ENCODE measurements at regions not wholly inside any gene's neighbourhood (a gene's known extent, or its start where the extent isn't known, plus 50 kb on each side); places are given as distances from the start of the nearest gene placed in this dataset.

GRCh38 chr3:106508331-106508893, 639.6 kb upstream of the CBLB start:
- Histone ChIP-seq H3K27ac (replicated peaks) (no peak overlapping the region), H3K4me3 (replicated peaks; ENCODE audit: insufficient read depth, low read length) (no peak overlapping the region), H3K27me3 (ENCODE audit: insufficient read depth, poor library complexity, severe bottlenecking) (no peaks in the 10 kb centered on the region)
- no peak for DNase-seq (ENCODE audit: low read depth in 1 of 2, low spot score in 1 of 2)
- TF ChIP-seq CTCF (IDR thresholded peaks at IDR 0.05; ENCODE audit: insufficient read depth, low read length): no peak
- no peak for TF ChIP-seq REST (IDR thresholded peaks at IDR 0.05; ENCODE audit: insufficient replicate concordance, low read depth)
- TF ChIP-seq GABPA (IDR thresholded peaks at IDR 0.05; ENCODE audit: low read depth): no peak
- TF ChIP-seq POLR2AphosphoS5 (IDR thresholded peaks at IDR 0.05; ENCODE audit: low read depth): no peak
- TF ChIP-seq SPI1 (IDR thresholded peaks at IDR 0.05; ENCODE audit: borderline replicate concordance, low read depth): no peak

GRCh38 chr3:106510206-106510605, 641.4 kb upstream of the CBLB start:
- Histone ChIP-seq H3K4me3 (replicated peaks; ENCODE audit: insufficient read depth, low read length) (no peak overlapping the region), H3K27me3 (ENCODE audit: insufficient read depth, poor library complexity, severe bottlenecking) (no peaks in the 10 kb centered on the region), H3K27ac (replicated peaks) (no peak overlapping the region)
- DNase-seq (ENCODE audit: low read depth in 1 of 2, low spot score in 1 of 2): no peak
- TF ChIP-seq REST (IDR thresholded peaks at IDR 0.05; ENCODE audit: insufficient replicate concordance, low read depth) (no peak), CTCF (IDR thresholded peaks at IDR 0.05; ENCODE audit: insufficient read depth, low read length) (no peak), GABPA (IDR thresholded peaks at IDR 0.05; ENCODE audit: low read depth) (no peak), SPI1 (IDR thresholded peaks at IDR 0.05; ENCODE audit: borderline replicate concordance, low read depth) (no peak), POLR2AphosphoS5 (IDR thresholded peaks at IDR 0.05; ENCODE audit: low read depth) (no peak)

- no peak overlapping the region for H3K27ac ChIP-seq (replicated peaks)
- TF ChIP-seq CTCF (IDR thresholded peaks at IDR 0.05; ENCODE audit: insufficient read depth, low read length) (no peak), REST (IDR thresholded peaks at IDR 0.05; ENCODE audit: insufficient replicate concordance, low read depth) (no peak), GABPA (IDR thresholded peaks at IDR 0.05; ENCODE audit: low read depth) (no peak), POLR2AphosphoS5 (IDR thresholded peaks at IDR 0.05; ENCODE audit: low read depth) (no peak), SPI1 (IDR thresholded peaks at IDR 0.05; ENCODE audit: borderline replicate concordance, low read depth) (no peak)
- DNase-seq (ENCODE audit: low read depth in 1 of 2, low spot score in 1 of 2): no peak
- H3K4me3 ChIP-seq (replicated peaks; ENCODE audit: insufficient read depth, low read length): no peak overlapping the region
- no peaks in the 10 kb centered on the region for H3K27me3 ChIP-seq (ENCODE audit: insufficient read depth, poor library complexity, severe bottlenecking)
These were observed 644.0 kb upstream of the CBLB start for GRCh38 chr3:106512846-106513245.

All from HL-60 (cell line).